HepG2 (cell line): ENCODE measurements at regions not wholly inside any gene's neighbourhood (a gene's known extent, or its start where the extent isn't known, plus 50 kb on each side); places are given as distances from the start of the nearest gene placed in this dataset.

Experiments used
- ARID2 ChIP-seq: sonication (generic); formaldehyde crosslinking; IDR thresholded peaks from 2 replicates; pipeline ENCODE4 v1.8.1; 2022; ENCODE audit warnings: mild to moderate bottlenecking, missing genetic modification reagents, borderline replicate concordance
- BRCA1 ChIP-seq: sonication (generic); formaldehyde crosslinking; IDR thresholded peaks from 2 replicates; pipeline ENCODE4 v1.4.0; 2020; ENCODE audit warnings: missing genetic modification reagents
- HDAC6 ChIP-seq: fragments of 200-600 bp; sonication (generic); IDR thresholded peaks from 2 replicates; pipeline ENCODE4 v1.7.0; 2017; ENCODE audit warnings: mild to moderate bottlenecking, antibody characterized with exemption, low read length, low read depth
- PITX1 ChIP-seq: sonication (generic); formaldehyde crosslinking; IDR thresholded peaks from 2 replicates; pipeline ENCODE4 v1.5.1; 2020; ENCODE audit warnings: mild to moderate bottlenecking, missing genetic modification reagents
- POLR2A ChIP-seq, 2 experiments: IDR thresholded peaks; 2 replicates each; pipeline ENCODE4 v1.6.1; 2011; ENCODE audit warnings: low read depth in 2 of 2, low read length in 2 of 2, mild to moderate bottlenecking in 1 of 2, moderate library complexity in 1 of 2; ENCODE audit not compliant: insufficient read depth in 1 of 2
- RFX5 ChIP-seq: IDR thresholded peaks from 2 replicates; pipeline ENCODE4 v1.6.1; 2011; ENCODE audit warnings: low read depth, low read length, improper control_type of control experiment
- SALL2 ChIP-seq: sonication (generic); formaldehyde crosslinking; IDR thresholded peaks from 2 replicates; pipeline ENCODE4 v1.8.1; 2023; ENCODE audit warnings: mild to moderate bottlenecking, missing genetic modification reagents, inconsistent platforms
- TAF1 ChIP-seq: sonication (generic); formaldehyde crosslinking; IDR thresholded peaks from 2 replicates; pipeline ENCODE4 v1.4.0; 2020; ENCODE audit warnings: missing genetic modification reagents
- THRA ChIP-seq: sonication (generic); formaldehyde crosslinking; IDR thresholded peaks from 2 replicates; pipeline ENCODE4 v1.4.0; 2020; ENCODE audit warnings: missing genetic modification reagents, borderline replicate concordance
- ZNF33A ChIP-seq: sonication (generic); formaldehyde crosslinking; IDR thresholded peaks from 2 replicates; pipeline ENCODE4 v1.5.1; 2020; ENCODE audit warnings: missing genetic modification reagents, mild to moderate bottlenecking, moderate library complexity, borderline replicate concordance
- TF ChIP-seq, protein P1 (sequence below): sonication (generic); formaldehyde crosslinking; IDR thresholded peaks from 2 replicates; pipeline ENCODE4 v1.5.0; 2020; ENCODE audit warnings: mild to moderate bottlenecking, missing genetic modification reagents, moderate library complexity
- TF ChIP-seq, protein P2 (sequence below), 2 experiments: sonication (generic) in 1 of 2; formaldehyde crosslinking in 1 of 2; IDR thresholded peaks; 2 replicates each; pipeline versions ENCODE4 v1.5.1 to v1.6.1; 2011 to 2020; ENCODE audit warnings: borderline replicate concordance in 1 of 2, low read depth in 1 of 2, low read length in 1 of 2, mild to moderate bottlenecking in 1 of 2, missing genetic modification reagents in 1 of 2, moderate library complexity in 1 of 2

DNA sequence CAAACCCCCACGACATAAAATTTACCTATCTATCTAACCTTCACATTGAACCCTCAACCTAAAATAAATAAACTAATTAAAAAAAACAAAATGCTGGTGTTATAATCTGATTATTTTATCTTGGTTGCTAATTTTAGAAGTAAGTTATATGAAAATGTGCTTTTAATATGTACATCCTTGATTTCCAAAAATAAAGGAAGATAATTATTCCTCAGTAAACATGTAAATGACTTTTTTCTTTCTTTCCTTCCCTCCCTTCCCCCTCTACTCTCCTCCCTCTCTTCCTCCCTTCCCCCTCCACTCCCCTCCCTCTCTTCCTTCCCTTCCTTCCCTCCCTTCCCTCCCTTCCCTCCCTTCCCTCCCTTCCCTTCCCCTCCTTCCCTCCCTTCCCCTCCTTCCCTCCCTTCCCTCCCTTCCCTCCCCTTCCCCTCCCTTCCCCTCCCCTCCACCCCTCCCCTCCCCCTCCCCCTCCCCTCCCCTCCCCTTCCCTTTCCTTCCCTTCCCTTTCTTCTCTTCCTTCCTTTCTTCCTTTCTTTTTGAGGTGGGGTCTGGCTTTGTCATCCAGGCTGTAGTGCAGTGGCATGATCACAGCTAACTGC, 180.0 kb upstream of the GIMD1 start:
- TF ChIP-seq, protein P1, sequence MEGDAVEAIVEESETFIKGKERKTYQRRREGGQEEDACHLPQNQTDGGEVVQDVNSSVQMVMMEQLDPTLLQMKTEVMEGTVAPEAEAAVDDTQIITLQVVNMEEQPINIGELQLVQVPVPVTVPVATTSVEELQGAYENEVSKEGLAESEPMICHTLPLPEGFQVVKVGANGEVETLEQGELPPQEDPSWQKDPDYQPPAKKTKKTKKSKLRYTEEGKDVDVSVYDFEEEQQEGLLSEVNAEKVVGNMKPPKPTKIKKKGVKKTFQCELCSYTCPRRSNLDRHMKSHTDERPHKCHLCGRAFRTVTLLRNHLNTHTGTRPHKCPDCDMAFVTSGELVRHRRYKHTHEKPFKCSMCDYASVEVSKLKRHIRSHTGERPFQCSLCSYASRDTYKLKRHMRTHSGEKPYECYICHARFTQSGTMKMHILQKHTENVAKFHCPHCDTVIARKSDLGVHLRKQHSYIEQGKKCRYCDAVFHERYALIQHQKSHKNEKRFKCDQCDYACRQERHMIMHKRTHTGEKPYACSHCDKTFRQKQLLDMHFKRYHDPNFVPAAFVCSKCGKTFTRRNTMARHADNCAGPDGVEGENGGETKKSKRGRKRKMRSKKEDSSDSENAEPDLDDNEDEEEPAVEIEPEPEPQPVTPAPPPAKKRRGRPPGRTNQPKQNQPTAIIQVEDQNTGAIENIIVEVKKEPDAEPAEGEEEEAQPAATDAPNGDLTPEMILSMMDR: no peak
- TF ChIP-seq POLR2A (IDR thresholded peaks at IDR 0.05; ENCODE audit: insufficient read depth in 1 of 2, low read depth in 2 of 2, low read length in 2 of 2): no peak
- no peak for TF ChIP-seq HDAC6
- no peak for TF ChIP-seq PITX1 (CRISPR knock-in tag)
- no peak for TF ChIP-seq RFX5
- TF ChIP-seq, protein P2, sequence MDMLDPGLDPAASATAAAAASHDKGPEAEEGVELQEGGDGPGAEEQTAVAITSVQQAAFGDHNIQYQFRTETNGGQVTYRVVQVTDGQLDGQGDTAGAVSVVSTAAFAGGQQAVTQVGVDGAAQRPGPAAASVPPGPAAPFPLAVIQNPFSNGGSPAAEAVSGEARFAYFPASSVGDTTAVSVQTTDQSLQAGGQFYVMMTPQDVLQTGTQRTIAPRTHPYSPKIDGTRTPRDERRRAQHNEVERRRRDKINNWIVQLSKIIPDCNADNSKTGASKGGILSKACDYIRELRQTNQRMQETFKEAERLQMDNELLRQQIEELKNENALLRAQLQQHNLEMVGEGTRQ (IDR thresholded peaks at IDR 0.05; ENCODE audit: low read depth, low read length): no peak
- TF ChIP-seq, protein P2 (CRISPR knock-in tag; IDR thresholded peaks at IDR 0.05; ENCODE audit: borderline replicate concordance): no peak
- TF ChIP-seq ARID2 (CRISPR knock-in tag): no peak
- no peak for TF ChIP-seq THRA (CRISPR knock-in tag)
- no peak for TF ChIP-seq BRCA1 (CRISPR knock-in tag)
- no peak for TF ChIP-seq ZNF33A (CRISPR knock-in tag)
- TF ChIP-seq TAF1 (CRISPR knock-in tag): no peak
- TF ChIP-seq SALL2 (CRISPR knock-in tag): no peak
